PC-9 (cell line): ENCODE measurements at regions not wholly inside any gene's neighbourhood (a gene's known extent, or its start where the extent isn't known, plus 50 kb on each side); places are given as distances from the start of the nearest gene placed in this dataset.

ENCODE experiments used
- BruUV-seq: library from RNA; stranded (reverse); fragments of 400-500 nt; replicated peaks from 2 replicates; lab custom pipeline; 2021; lab: Mats Ljungman, UMichigan
- CTCF ChIA-PET: fragments of 300-600 bp; sonication (Branson Sonifier 250); formaldehyde crosslinking; loops from one replicate; lab custom pipeline; 2022; ENCODE audit warnings: antibody characterized with exemption; lab: Charles Lee
- POLR2A ChIA-PET: fragments of 300-600 bp; sonication (Branson Sonifier 250); formaldehyde crosslinking; loops from one replicate; lab custom pipeline; 2022; ENCODE audit warnings: antibody characterized with exemption; ENCODE audit not compliant: unreplicated experiment; lab: Charles Lee
- DNase-seq, 2 experiments: peaks; one replicate each; pipeline versions ENCODE4 v3.0.0 to v3.0.0-alpha.2; 2015 to 2022; ENCODE audit warnings: mixed read lengths in 1 of 2
- H2AFZ ChIP-seq: fragments of 200-600 bp; sonication (generic); 2 replicates; pipeline ENCODE4 v1.8.1; 2017; ENCODE audit warnings: antibody characterized with exemption
- H3F3A ChIP-seq: fragments of 200-600 bp; sonication (generic); 2 replicates; pipeline ENCODE4 v1.8.1; 2017; ENCODE audit warnings: antibody characterized with exemption, mild to moderate bottlenecking, low read depth; ENCODE audit not compliant: insufficient read depth
- H3K27ac ChIP-seq: fragments of 200-600 bp; sonication (generic); 2 replicates; pipeline ENCODE4 v1.6.1; 2016; ENCODE audit warnings: mixed run types
- H3K27me3 ChIP-seq: fragments of 200-600 bp; sonication (generic); 2 replicates; pipeline ENCODE4 v1.6.1; 2016; ENCODE audit warnings: low read depth, mixed run types; ENCODE audit not compliant: insufficient read depth
- H3K36me3 ChIP-seq: fragments of 200-600 bp; sonication (generic); 2 replicates; pipeline ENCODE4 v1.6.1; 2016; ENCODE audit warnings: low read depth, mixed run types
- H3K4me1 ChIP-seq: fragments of 200-600 bp; sonication (generic); replicated peaks from 2 replicates; pipeline ENCODE4 v1.6.1; 2016; ENCODE audit warnings: mixed run types; ENCODE audit not compliant: insufficient read depth
- H3K4me2 ChIP-seq: fragments of 200-600 bp; sonication (generic); 2 replicates; pipeline ENCODE4 v1.6.1; 2017; ENCODE audit warnings: mixed run types
- H3K4me3 ChIP-seq: fragments of 200-600 bp; sonication (generic); 2 replicates; pipeline ENCODE4 v1.6.1; 2016; ENCODE audit warnings: mixed run types
- H3K79me2 ChIP-seq: fragments of 200-600 bp; sonication (generic); 2 replicates; pipeline ENCODE4 v1.6.1; 2017; ENCODE audit warnings: low read depth, mixed run types
- H3K9me2 ChIP-seq: fragments of 200-600 bp; sonication (generic); 2 replicates; pipeline ENCODE4 v1.8.1; 2017; ENCODE audit warnings: mild to moderate bottlenecking; ENCODE audit not compliant: insufficient read depth
- H3K9me3 ChIP-seq: fragments of 200-600 bp; sonication (generic); 2 replicates; pipeline ENCODE4 v1.8.1; 2016; ENCODE audit warnings: low read depth; ENCODE audit not compliant: insufficient read depth
- H4K20me1 ChIP-seq: fragments of 200-600 bp; sonication (generic); 2 replicates; pipeline ENCODE4 v1.8.1; 2017; ENCODE audit not compliant: insufficient read depth
- EZH2 ChIP-seq: fragments of 200-600 bp; sonication (generic); IDR thresholded peaks from 2 replicates; pipeline ENCODE4 v1.8.0; 2017; ENCODE audit warnings: antibody characterized with exemption, low read depth
- intact Hi-C: fragments of 100-400 bp; cut with micrococcal nuclease; formaldehyde crosslinking; loops from one replicate; pipeline ENCODE4 v1.10.0; 2022; ENCODE audit not compliant: unreplicated experiment
- TF ChIP-seq, protein P1 (sequence below): fragments of 200-600 bp; sonication (generic); conservative IDR thresholded peaks from 2 replicates; pipeline ENCODE4 v1.6.1; 2017; ENCODE audit warnings: mixed run types, antibody characterized with exemption, mild to moderate bottlenecking, moderate library complexity

DNA sequence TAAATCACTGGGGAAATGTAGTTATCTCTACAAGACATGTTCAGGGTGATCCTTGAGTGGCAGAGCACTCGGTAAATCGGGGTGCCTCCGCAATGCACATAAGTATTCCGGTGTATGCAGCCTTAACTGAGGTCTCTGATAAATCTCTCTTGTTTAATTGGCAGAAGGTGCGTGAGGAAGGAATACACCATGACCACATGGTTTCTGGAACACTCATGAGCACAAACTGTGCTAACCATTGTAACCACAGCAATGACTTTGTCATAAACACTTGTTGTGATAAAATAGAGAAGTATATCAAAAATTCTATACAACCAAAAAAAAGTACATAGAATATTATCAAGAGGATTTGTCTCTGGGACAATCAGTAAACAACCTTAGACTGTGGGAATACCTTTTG lies 146.8 kb upstream of the DIO2 start:
- H2AFZ ChIP-seq: no peak overlapping the region
- no peaks in the 10 kb centered on the region for H3K79me2 ChIP-seq
- no TSS peak for BruUV-seq
- no peak for DNase-seq
- no peaks in the 10 kb centered on the region for H3K4me1 ChIP-seq
- intact Hi-C loops: no loop called here
- no peak overlapping the region for H3K4me2 ChIP-seq
- H3K9me3 ChIP-seq: peaks cover 6% of the 10 kb centered on the region; the same call in 1 of the 2 replicates
- H3K36me3 ChIP-seq: no peaks in the 10 kb centered on the region
- TF ChIP-seq, protein P1, sequence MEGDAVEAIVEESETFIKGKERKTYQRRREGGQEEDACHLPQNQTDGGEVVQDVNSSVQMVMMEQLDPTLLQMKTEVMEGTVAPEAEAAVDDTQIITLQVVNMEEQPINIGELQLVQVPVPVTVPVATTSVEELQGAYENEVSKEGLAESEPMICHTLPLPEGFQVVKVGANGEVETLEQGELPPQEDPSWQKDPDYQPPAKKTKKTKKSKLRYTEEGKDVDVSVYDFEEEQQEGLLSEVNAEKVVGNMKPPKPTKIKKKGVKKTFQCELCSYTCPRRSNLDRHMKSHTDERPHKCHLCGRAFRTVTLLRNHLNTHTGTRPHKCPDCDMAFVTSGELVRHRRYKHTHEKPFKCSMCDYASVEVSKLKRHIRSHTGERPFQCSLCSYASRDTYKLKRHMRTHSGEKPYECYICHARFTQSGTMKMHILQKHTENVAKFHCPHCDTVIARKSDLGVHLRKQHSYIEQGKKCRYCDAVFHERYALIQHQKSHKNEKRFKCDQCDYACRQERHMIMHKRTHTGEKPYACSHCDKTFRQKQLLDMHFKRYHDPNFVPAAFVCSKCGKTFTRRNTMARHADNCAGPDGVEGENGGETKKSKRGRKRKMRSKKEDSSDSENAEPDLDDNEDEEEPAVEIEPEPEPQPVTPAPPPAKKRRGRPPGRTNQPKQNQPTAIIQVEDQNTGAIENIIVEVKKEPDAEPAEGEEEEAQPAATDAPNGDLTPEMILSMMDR: no peak
- TF ChIP-seq EZH2: no peak
- H3K27me3 ChIP-seq: no peaks in the 10 kb centered on the region
- H4K20me1 ChIP-seq: no peaks in the 10 kb centered on the region
- no peaks in the 10 kb centered on the region for H3K9me2 ChIP-seq
- H3K4me3 ChIP-seq: no peak overlapping the region
- POLR2A ChIA-PET: no interaction called here
- H3K27ac ChIP-seq: no peak overlapping the region
- CTCF ChIA-PET: no interaction called here
- H3F3A ChIP-seq: no peaks in the 10 kb centered on the region

DNA sequence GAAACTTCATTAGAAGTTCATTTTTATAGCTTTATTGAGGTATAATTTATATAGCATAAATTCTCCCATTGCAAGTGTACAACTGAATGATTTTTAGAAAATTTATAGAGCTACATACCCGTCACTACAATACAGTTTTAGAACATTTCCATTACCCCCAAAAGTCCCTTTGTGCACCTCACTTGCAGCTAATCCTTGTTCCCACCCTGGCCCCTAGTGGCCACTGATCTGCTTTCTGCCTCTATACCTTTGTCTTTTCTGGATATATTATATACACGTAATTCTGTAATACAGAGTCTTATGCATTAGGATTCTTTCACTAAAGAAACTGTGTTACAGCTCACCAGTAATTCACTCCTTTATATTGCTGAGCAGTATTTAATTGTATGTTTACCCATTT lies 145.1 kb upstream of the DIO2 start:
- ChIA-PET POLR2A (no interaction called here), CTCF (interaction anchor here (0.6 kb wide), 1 partner anchor 17 kb away, joined by 3 read pairs; no protein-coding TSS in a partner anchor)
- Histone ChIP-seq H3K27ac (no peak overlapping the region), H3K4me3 (no peak overlapping the region), H3K79me2 (no peaks in the 10 kb centered on the region), H3K36me3 (no peaks in the 10 kb centered on the region), H4K20me1 (no peaks in the 10 kb centered on the region), H3K9me3 (peaks cover 6% of the 10 kb centered on the region; the same call in 1 of the 2 replicates), H2AFZ (no peak overlapping the region), H3F3A (no peaks in the 10 kb centered on the region), H3K4me2 (no peak overlapping the region), H3K9me2 (no peaks in the 10 kb centered on the region), H3K27me3 (no peaks in the 10 kb centered on the region), H3K4me1 (no peaks in the 10 kb centered on the region)
- TF ChIP-seq, protein P1: peak; percentile 28; the same call in 1 of the 2 replicates
- TF ChIP-seq EZH2: no peak
- intact Hi-C loops: no loop called here
- no TSS peak for BruUV-seq
- no peak for DNase-seq

DNA sequence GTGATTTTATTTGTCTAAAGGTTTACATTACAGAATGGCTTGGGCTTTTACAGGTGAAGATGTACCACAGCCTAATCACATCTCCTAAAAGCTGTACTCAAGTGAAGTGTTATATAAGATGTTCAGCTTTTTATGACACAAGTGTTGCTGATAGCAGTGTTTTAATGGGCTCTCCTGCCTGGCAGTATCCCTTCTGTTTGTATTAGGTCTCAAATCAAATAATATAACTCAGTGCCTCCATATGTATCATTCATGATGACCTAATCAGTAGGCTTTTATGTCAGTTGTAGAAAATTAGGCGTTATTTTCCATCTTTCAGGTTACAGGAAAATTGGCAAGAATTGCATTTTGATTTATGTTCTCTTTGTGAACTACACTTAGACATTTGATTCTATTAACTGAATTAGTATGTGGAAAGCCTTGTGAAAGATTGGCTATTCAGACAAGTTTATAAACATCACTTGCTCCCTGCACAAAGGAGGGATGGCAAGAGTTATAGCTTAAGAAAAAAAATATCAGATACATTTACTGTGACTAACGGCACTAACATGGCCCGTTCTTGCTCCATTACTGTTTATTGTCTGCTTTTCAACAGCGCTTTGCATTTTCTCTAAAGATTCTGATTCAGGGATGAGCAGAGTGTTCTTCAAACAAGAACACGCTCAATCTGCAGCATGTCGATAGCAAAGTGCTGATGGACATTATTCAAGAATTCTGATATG lies 143.7 kb upstream of the DIO2 start:
- H3K4me1 ChIP-seq: no peaks in the 10 kb centered on the region
- H3K4me2 ChIP-seq: no peak overlapping the region
- POLR2A ChIA-PET: no interaction called here
- no TSS peak for BruUV-seq
- no peaks in the 10 kb centered on the region for H3K36me3 ChIP-seq
- intact Hi-C loops: no loop called here
- no peak for DNase-seq
- no peaks in the 10 kb centered on the region for H3K9me2 ChIP-seq
- CTCF ChIA-PET: no interaction called here
- no peak overlapping the region for H3K27ac ChIP-seq
- TF ChIP-seq, protein P1: no peak
- no peaks in the 10 kb centered on the region for H3K27me3 ChIP-seq
- H2AFZ ChIP-seq: no peak overlapping the region
- H4K20me1 ChIP-seq: no peaks in the 10 kb centered on the region
- H3K79me2 ChIP-seq: no peaks in the 10 kb centered on the region
- no peaks in the 10 kb centered on the region for H3F3A ChIP-seq
- peaks cover 6% of the 10 kb centered on the region for H3K9me3 ChIP-seq
- no peak overlapping the region for H3K4me3 ChIP-seq
